DMS53 treated with DMSO at 0.1 percent for 48 hours (cell line): ENCODE measurements at regions not wholly inside any gene's neighbourhood (a gene's known extent, or its start where the extent isn't known, plus 50 kb on each side); places are given as distances from the start of the nearest gene placed in this dataset.

Source experiments
- DNase-seq: peaks from one replicate; lab custom pipeline; 2025; ENCODE audit not compliant: unreplicated experiment; lab: John Stamatoyannopoulos, UW

GRCh38 chr2:187274146-187274545, 173.9 kb downstream of the CALCRL start:
- no peak for DNase-seq

- no peak for DNase-seq
Observed at GRCh38 chr2:187272255-187272654, 175.8 kb downstream of the CALCRL start.

- DNase-seq = no peak
Observed at GRCh38 chr2:187271825-187272224, 176.2 kb downstream of the CALCRL start.

- no peak for DNase-seq
Observed at GRCh38 chr2:187266645-187267044, 181.4 kb downstream of the CALCRL start.

- no peak for DNase-seq
Observed at GRCh38 chr2:187266147-187266546, 181.9 kb downstream of the CALCRL start.

GRCh38 chr2:187264612-187265011, 183.4 kb downstream of the CALCRL start:
- no peak for DNase-seq

- DNase-seq = no peak
Observed at GRCh38 chr2:187263675-187264560, 184.1 kb downstream of the CALCRL start.

GRCh38 chr2:187261705-187262104, 186.3 kb downstream of the CALCRL start:
- no peak for DNase-seq

- DNase-seq = no peak
Observed at GRCh38 chr2:187252063-187252462, 196.0 kb downstream of the CALCRL start.

- no peak for DNase-seq
Observed at GRCh38 chr2:187250137-187250536, 197.9 kb downstream of the CALCRL start.

GRCh38 chr2:187233811-187234210, 214.2 kb downstream of the CALCRL start:
- no peak for DNase-seq

GRCh38 chr2:187232749-187233148, 215.3 kb downstream of the CALCRL start:
- no peak for DNase-seq

- DNase-seq = no peak
Observed at GRCh38 chr2:187230088-187230487, 218.0 kb downstream of the CALCRL start.

- no peak for DNase-seq
Observed at GRCh38 chr2:187228986-187229385, 219.1 kb downstream of the CALCRL start.

- DNase-seq = no peak
Observed at GRCh38 chr2:187224989-187225388, 223.1 kb downstream of the CALCRL start.

- no peak for DNase-seq
Observed at GRCh38 chr2:187220071-187220470, 228.0 kb downstream of the CALCRL start.

GRCh38 chr2:187215532-187216240, 232.4 kb downstream of the CALCRL start:
- DNase-seq = no peak

GRCh38 chr2:187214306-187214705, 233.7 kb downstream of the CALCRL start:
- no peak for DNase-seq

- DNase-seq = no peak
Observed at GRCh38 chr2:187213798-187214197, 234.3 kb downstream of the CALCRL start.

GRCh38 chr2:187210726-187211125, 237.3 kb downstream of the CALCRL start:
- no peak for DNase-seq

- no peak for DNase-seq
Observed at GRCh38 chr2:187208199-187208785, 239.8 kb downstream of the CALCRL start.

GRCh38 chr2:187207126-187207525, 240.9 kb downstream of the CALCRL start:
- DNase-seq = no peak
